ENCODE measurements at regions not wholly inside any gene's neighbourhood (a gene's known extent, or its start where the extent isn't known, plus 50 kb on each side); places are given as distances from the start of the nearest gene placed in this dataset.

GRCh38 chr1:56304975-56305374, 274.4 kb downstream of the PLPP3 start:
- no peak for DNase-seq

DNA sequence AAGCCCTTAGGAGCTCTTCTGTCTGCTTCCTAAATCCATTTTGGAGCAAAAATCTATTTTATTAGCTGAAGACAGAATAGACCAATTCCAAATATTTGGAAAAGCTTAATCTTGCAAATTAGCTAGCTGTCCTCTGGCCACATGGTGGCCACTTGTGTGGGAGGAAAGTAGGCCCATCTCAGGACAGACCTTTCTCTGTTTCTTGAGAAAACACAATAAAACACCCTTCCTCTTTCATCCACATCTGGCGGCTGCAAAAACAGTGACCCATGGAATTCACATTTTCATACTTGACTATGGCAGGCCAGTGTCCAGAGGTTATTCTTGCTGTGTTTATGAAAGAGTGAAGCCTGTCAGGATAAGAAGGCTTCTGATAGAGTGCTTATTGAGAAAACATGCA, 275.6 kb downstream of the PLPP3 start:
- no peak for DNase-seq

- no peak for DNase-seq
These were observed 276.5 kb downstream of the PLPP3 start for GRCh38 chr1:56302878-56303277.

DNA sequence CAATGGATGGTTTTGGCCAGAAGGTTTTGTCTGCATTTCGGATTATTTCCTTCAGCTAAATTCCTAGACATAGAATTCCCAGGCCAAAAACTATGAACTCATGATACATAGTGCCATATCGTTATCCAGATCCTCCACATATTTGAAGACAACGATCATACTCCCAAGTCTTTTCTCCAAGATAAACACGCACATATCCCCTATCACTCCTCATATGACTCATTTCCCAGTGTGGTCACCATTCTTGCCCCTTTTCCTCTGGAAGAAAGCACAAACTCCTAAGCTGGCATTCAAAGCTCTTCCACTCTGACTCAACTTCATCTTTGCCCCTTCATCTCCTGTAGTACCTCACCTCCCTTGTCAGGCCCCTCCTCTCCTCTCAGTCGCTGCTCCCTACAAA, 277.6 kb downstream of the PLPP3 start:
- DNase-seq, result no peak

DNA sequence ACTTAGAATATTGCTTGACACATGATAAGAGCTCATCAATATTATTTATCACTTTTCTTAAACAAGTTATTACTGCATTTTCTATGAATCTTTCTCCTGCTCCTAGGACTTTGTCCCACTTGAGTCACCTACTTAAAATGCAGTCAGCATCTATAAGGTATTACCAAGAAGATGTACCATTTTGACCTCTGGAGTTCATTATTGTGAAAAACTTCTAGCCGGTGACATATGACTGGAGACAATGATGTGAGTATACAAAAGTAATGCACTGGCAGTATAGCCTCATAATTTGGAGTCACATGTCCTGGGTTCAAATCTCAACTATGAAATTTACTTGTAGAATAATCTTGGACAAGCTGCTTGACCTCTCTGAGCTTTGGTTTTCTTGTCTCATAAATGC, 278.5 kb downstream of the PLPP3 start:
- DNase-seq, result no peak

DNA sequence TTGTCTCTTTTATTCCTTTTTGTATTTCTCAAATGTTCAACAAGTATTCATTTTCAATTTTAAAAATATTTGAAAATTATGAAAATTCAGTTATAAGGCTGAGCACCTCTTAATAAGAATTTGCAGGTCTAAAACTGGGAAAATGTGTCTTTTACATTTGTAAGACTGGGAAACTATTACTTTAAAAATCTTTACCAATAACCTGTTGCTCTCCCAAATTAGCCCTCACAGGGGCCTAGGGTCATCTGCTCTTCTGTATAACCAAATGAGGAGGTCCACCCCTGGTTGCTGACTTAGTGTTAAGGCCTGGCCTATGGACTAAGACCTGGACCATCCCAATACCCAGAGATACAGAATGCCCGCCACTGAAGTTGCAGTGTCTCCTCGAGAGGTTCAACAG, 280.5 kb downstream of the PLPP3 start:
- no peak for DNase-seq

GRCh38 chr1:56297904-56298303, 281.5 kb downstream of the PLPP3 start:
- no peak for DNase-seq

DNA sequence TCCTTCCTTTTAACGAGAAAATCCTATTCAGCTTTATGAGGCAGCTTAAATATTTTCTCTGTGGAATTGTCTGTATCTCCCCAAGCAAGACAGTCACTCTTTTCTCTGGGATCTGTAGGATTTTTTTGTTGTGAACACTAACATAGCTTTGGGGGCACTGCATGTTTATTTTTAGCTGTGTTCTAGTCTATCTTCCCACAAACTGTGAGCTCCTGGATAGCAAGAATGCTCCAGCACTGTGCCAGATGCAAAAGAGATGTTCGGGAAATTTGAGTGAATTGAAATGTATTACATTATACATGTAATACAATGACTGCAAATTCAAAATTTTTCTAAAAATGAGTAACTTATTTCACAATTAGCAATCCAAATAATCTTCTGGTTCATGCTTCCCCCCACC, 282.2 kb downstream of the PLPP3 start:
- no peak for DNase-seq

DNA sequence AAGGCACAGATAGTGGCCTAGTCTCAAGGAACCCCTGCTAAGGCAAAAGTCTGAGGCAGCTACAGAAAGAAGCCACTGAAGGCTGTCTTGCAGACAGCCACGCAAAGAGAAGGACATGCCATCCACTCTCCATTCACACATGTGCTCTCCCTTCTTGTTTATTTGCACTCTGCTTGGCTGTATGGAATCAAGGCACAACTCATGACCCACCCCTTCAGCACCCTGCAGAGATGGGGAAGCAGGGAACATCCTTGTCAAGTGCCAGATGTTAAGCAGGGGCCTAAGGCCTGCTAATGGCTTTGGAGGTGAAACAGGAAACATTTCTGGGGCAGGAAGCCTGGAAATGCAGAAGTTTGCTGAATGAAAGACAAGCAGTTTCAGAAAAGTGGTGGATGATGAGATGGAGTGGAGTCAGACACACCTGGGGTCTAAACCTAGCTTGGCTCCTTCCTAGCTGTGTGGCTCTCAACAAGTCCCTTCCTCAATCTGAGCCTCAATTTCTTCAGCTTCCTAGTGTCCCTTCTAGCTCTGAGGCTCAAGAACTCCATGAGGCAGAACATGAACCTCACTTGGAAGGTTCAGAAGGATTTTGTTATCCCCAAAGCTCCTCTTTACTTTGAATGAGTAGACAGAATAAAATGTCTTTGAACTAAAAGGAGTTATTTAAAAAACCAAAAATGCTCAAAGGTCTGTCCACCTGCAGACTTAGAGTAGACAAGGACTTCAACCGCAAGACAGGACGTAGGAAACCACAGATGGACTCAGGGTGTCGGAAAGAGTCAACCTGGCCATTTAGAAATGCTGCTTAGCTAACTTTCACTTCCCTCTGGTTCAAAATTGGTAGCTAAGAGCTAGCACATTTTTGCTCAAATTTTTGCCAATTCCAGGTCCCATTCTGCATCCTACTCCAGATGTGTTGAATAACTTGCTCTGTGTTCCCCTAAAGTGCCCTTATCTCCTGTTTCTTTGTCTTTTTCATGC, 283.1 kb downstream of the PLPP3 start:
- no peak for DNase-seq

- no peak for DNase-seq
These were observed 287.9 kb downstream of the PLPP3 start for GRCh38 chr1:56291374-56291919.

- no peak for DNase-seq
These were observed 290.1 kb downstream of the PLPP3 start for GRCh38 chr1:56289260-56289659.

GRCh38 chr1:56287721-56288120, 291.6 kb downstream of the PLPP3 start:
- no peak for DNase-seq

- no peak for DNase-seq
These were observed 292.4 kb downstream of the PLPP3 start for GRCh38 chr1:56286956-56287355.

- no peak for DNase-seq
These were observed 292.9 kb downstream of the PLPP3 start for GRCh38 chr1:56286506-56286905.

DNA sequence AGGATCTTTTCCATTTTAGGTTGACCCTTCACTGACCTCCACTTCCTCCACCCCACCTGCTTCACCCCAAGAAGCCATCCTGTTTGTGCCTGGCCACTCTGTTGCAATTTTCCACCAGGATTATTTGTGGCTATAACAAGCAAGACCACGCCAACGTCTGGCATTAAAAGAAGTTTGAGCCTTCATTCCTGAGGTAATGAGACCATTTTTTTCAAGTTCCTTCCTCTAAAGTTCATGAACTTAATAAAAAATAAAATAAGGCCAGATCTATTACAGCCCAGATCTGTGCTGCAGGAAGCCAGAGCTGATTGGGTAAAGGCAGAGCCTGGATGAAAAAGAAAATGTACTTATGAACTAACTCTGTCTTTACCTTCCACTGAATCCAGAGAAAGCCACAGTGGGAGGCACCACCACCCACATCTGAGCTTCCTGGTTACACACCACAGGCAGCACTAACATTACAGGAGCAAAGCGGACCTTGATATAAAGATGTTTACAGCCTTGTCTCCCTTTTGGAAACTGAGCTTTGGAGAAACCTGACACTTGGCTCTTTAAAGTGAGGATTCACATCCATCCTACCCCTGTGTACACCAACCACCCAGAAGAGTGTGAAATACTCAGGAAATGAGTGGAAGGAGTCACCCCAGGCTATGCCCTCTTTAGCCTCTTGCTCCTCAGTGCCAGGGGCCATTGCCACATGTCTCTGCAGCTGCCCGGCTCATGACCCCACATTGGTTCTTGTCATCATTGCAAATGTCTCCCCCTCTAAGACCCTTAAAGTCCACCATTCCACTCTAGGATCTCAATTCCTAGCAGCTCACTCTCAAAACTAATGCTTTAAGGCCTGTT, 293.6 kb downstream of the PLPP3 start:
- DNase-seq, result no peak

- no peak for DNase-seq
These were observed 294.4 kb downstream of the PLPP3 start for GRCh38 chr1:56284928-56285327.

GRCh38 chr1:56278061-56278460, 301.3 kb downstream of the PLPP3 start:
- DNase-seq, result no peak

GRCh38 chr1:56268519-56269140, 310.7 kb downstream of the PLPP3 start:
- DNase-seq, result no peak

GRCh38 chr1:56267611-56268010, 311.8 kb downstream of the PLPP3 start:
- DNase-seq, result no peak

- DNase-seq, result no peak
These were observed 313.0 kb downstream of the PLPP3 start for GRCh38 chr1:56266359-56266758.

- DNase-seq, result no peak
These were observed 314.1 kb downstream of the PLPP3 start for GRCh38 chr1:56265216-56265615.

DNA sequence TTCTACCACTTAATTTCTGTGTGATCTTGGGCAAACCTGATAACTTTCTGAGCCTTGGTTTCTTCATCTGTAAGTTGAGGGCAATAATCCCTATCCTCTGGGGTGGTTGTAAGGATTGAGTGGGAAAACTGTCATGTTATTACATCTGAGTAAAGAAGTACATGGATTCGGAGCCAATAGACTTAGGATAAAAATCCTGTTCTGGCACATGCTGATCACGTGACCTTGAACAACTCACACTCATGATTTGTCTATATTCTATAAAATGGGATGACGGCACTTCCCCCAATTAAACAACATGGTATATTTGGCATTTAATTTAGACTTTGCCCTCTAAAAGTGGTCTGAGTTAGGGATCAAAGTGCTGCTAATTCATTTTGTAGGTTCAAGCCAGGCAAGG, 315.5 kb downstream of the PLPP3 start:
- DNase-seq, result no peak

- DNase-seq, result no peak
These were observed 321.0 kb downstream of the PLPP3 start for GRCh38 chr1:56258371-56258770.
